ENCODE measurements at regions not wholly inside any gene's neighbourhood (a gene's known extent, or its start where the extent isn't known, plus 50 kb on each side); places are given as distances from the start of the nearest gene placed in this dataset.
"Not testable (repeated sequence)": the region's sequence is repeated elsewhere in the genome, so short reads cannot be mapped to it uniquely, and the experiment has no call there.

DNA sequence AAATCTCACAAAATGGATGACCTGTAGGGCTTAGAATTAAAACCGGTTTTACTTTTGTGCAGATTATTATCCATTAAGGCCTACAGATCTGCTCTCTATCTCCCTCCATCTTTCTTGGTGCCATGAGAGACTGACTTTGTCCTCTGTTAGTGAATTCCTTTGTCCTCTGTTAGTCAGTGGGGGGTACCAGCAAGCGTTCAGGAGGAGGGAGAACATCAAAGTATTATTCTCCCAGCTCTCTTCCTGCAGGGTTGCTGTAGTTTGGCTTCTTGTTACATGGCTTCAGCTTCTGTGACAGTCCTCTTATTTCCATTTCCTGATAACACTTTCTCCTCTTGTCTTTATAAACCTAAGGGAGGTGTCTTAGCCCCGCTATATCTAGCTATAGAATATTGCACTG is 850.5 kb upstream of the SEMA6A start:
- H3K27ac Mint-ChIP-seq: no peak overlapping the region
- ATAC-seq (replicated peaks): no peak

DNA sequence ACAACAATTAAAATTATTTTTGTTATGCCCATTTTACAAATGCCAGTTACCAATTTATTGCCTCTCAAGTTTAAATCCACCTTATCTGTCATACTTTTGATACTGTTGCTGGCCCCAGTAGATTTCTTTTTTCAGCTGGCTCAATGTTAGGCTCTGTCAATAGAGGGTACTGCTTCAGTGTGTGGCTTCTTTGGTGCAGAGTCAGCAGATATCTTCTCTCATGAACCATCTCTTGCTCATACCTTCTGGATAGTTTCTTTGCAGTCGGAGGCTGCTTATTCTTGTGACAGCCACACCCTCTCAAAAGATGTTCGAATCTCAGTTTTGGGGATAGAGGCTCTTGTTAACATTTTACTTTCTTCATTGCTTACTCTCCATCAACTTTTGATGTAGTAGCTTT is 849.9 kb upstream of the SEMA6A start:
- Mint-ChIP-seq H3K27ac (no peak overlapping the region), H3K4me1 (no peaks in the 10 kb centered on the region), H3K27me3 (no peaks in the 10 kb centered on the region), H3K4me3 (no peak overlapping the region), H3K9me3 (peaks cover 8% of the 10 kb centered on the region), H3K36me3 (ENCODE audit: low read depth) (no peaks in the 10 kb centered on the region)
- no peak for ATAC-seq (replicated peaks)

More for the DNA sequence above, 850.5 kb upstream of the SEMA6A start:
- H3K36me3 Mint-ChIP-seq (ENCODE audit: low read depth): no peaks in the 10 kb centered on the region
- no peaks in the 10 kb centered on the region for H3K27me3 Mint-ChIP-seq
- H3K4me3 Mint-ChIP-seq: no peak overlapping the region
- no peaks in the 10 kb centered on the region for H3K4me1 Mint-ChIP-seq
- peaks cover 8% of the 10 kb centered on the region for H3K9me3 Mint-ChIP-seq

DNA sequence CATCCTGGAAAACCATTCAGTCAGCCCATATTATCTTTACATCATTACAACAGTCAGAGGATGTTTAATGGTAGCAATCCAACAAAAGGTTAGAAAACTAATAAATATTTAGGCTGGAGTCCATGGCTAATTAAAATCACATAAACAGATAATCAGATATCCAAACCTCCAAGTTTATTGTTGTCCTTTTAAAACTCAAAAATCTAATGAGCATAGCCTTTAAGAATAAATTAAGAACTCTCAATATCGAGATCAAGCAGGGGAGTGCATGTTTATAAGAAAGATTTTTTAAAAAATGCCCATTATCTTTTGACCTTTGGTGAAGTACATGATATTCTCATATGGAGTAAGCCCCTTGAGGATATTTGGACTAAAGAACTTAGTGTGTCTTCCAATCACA is 842.9 kb upstream of the SEMA6A start:
- H3K4me3 Mint-ChIP-seq: no peak overlapping the region
- H3K4me1 Mint-ChIP-seq: no peaks in the 10 kb centered on the region
- no peaks in the 10 kb centered on the region for H3K27me3 Mint-ChIP-seq
- peaks cover 11% of the 10 kb centered on the region for H3K9me3 Mint-ChIP-seq
- H3K36me3 Mint-ChIP-seq (ENCODE audit: low read depth): no peaks in the 10 kb centered on the region
- no peak overlapping the region for H3K27ac Mint-ChIP-seq
- ATAC-seq (replicated peaks): no peak

DNA sequence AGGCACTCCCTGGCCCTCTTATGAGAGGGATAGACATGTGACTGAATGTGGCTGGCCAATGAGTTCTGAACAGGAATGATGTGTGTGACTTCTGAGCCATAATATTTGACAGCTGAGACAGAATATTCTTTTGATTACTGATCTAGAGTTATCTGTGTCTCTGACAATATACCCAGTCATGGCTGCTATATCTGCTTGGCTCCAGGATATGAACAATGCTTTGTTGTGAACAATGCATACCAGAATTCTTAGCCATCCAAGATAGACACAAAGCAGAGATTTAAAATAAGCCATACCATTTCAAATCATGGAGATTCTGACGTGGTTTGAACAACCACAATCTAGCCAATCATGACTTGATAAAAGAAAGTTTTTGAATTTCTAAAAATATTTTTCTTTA is 840.3 kb upstream of the SEMA6A start:
- ATAC-seq (replicated peaks): no peak
- no peak overlapping the region for H3K4me3 Mint-ChIP-seq
- H3K27ac Mint-ChIP-seq: no peak overlapping the region
- H3K27me3 Mint-ChIP-seq: no peaks in the 10 kb centered on the region
- no peaks in the 10 kb centered on the region for H3K36me3 Mint-ChIP-seq (ENCODE audit: low read depth)
- peaks cover 3% of the 10 kb centered on the region for H3K9me3 Mint-ChIP-seq
- H3K4me1 Mint-ChIP-seq: no peaks in the 10 kb centered on the region

DNA sequence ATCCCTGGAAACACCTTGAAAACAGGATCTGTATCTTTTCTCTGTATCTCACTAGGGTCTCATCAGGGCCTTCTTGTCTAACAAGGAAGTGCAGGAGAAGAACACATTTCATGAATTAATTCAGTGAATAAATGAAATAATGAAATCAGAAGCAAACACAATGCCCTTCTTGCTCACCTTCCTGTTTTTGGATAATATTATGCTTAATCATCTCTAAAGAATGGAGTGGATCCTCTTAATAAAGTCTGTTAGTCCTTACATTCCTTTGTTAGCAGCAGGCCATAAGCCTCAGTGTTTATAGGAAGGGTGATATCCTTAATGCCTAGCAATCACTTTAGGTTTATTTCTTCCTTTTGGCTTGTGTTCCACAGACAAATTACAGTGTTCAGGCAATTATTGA is 837.1 kb upstream of the SEMA6A start:
- no peaks in the 10 kb centered on the region for H3K9me3 Mint-ChIP-seq
- H3K4me1 Mint-ChIP-seq: no peaks in the 10 kb centered on the region
- no peak for ATAC-seq (replicated peaks)
- no peak overlapping the region for H3K4me3 Mint-ChIP-seq
- H3K27ac Mint-ChIP-seq: no peak overlapping the region
- no peaks in the 10 kb centered on the region for H3K27me3 Mint-ChIP-seq
- H3K36me3 Mint-ChIP-seq (ENCODE audit: low read depth): no peaks in the 10 kb centered on the region

DNA sequence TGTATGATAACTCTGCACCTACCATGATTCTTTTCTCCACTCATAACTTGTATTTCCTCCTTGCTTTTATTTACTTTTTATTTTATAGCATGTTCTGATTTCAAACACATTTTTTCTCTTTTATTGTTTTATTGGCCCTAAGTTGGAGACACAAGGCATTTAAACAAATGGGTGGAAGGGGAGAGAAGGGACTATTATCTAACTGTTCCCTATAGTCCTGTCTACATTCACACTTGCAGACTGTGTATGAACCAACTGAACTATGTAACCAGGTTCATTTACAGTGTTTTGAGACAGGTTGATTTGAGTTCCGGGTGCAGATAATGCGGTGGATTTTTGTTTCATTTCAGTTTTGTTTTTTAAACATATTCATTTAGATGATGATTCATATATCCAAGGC is 830.6 kb upstream of the SEMA6A start:
- Mint-ChIP-seq H3K27ac (no peak overlapping the region), H3K9me3 (peaks cover 7% of the 10 kb centered on the region), H3K4me3 (no peak overlapping the region), H3K36me3 (ENCODE audit: low read depth) (no peaks in the 10 kb centered on the region), H3K27me3 (no peaks in the 10 kb centered on the region), H3K4me1 (no peaks in the 10 kb centered on the region)
- ATAC-seq (replicated peaks): no peak

DNA sequence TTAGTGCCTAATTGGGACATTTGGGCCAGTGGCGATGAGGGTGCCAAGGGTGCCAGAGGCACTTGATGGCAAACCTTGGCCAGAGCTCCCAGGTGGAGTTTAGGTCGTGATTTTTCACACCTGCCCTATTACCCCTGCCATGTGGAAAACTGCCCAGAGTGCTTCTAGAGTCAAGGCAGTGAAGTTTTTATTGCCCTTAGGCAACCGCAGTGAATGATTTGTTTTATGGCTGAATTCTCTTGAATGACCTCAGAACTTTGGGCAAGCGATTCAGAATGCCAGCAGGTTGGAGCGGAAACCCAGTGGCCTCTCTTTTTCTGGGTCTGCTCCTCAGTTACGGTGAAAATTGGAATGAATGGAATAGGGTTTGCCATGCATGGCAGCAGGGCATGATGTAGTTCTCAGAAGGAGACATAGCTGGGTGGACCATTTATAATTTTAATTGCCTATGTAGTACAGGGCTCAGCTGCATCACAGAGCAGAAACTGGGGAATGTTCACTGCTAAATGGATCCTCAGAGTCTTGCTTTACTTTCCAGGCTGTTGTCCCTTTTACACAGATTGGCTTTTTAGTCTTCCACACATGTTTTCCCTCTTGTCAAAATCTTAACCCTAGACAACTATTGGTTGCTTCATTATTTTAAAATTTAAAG is 820.0 kb upstream of the SEMA6A start:
- no peak overlapping the region for H3K27ac Mint-ChIP-seq
- H3K27me3 Mint-ChIP-seq: no peaks in the 10 kb centered on the region
- no peak for ATAC-seq (replicated peaks)
- H3K4me3 Mint-ChIP-seq: no peak overlapping the region
- no peaks in the 10 kb centered on the region for H3K36me3 Mint-ChIP-seq (ENCODE audit: low read depth)
- peaks cover 9% of the 10 kb centered on the region for H3K9me3 Mint-ChIP-seq
- no peaks in the 10 kb centered on the region for H3K4me1 Mint-ChIP-seq

DNA sequence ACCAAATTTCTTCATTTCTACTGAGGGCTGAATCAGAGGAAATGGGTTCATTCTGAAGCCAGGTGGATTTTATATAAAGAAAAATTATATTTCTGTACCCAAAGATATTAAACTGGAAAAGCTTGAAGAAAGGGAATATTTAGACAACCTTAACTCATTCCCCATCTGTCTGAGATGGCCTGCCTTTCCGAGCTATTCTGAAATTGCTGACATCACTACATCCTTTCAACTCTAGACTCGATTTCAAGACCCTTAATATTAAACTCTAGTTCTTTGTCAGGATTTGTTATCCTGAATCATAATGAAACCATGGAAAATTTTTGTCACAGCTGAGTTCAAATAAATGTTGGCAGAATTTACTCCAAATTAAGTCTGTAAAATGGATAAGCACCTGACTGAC is 818.5 kb upstream of the SEMA6A start:
- Mint-ChIP-seq H3K4me1 (no peaks in the 10 kb centered on the region), H3K9me3 (peaks cover 9% of the 10 kb centered on the region), H3K36me3 (ENCODE audit: low read depth) (no peaks in the 10 kb centered on the region), H3K27ac (no peak overlapping the region), H3K4me3 (no peak overlapping the region), H3K27me3 (no peaks in the 10 kb centered on the region)
- no peak for ATAC-seq (replicated peaks)

DNA sequence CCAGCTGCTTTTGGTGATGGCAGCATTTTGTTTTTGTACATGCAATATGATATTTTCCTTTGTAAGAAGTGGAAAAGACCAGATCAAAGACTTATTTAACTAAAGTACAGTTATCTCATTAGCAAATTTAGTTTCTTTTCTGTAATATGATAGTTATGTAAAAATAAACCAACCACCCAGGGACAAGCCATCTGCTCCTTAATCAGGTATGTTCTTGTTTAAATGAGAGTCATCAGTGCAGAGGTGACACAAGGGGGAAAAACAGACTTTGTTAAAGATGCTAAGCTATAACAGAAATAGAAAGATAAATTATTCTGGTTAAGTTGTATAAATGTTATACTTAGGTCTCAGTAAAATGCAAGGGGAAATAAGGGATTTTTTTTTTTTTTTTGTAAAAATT is 805.7 kb upstream of the SEMA6A start:
- Mint-ChIP-seq H3K36me3 (ENCODE audit: low read depth) (no peaks in the 10 kb centered on the region), H3K27ac (no peak overlapping the region), H3K9me3 (peaks cover 4% of the 10 kb centered on the region), H3K4me1 (no peaks in the 10 kb centered on the region), H3K4me3 (no peak overlapping the region), H3K27me3 (no peaks in the 10 kb centered on the region)
- no peak for ATAC-seq (replicated peaks)

DNA sequence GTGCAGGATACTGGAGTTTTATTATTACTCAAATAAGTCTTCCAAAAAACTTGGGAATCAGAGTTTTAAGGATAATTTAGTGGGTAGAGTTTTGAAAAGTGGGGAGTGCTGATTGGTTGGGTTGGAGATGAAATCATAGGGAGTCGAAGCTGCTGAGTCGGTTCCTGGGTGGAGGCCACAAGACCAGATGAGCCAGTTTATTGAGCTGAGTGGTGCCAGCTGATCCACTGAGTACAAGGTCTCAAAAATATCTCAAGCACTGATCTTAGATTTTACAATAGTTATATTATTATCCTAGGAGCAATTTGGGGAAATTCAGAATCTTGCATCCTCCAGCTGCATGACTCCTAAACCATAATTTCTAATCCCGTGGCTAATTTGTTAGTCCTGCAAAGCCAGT is 804.9 kb upstream of the SEMA6A start:
- no peaks in the 10 kb centered on the region for H3K4me1 Mint-ChIP-seq
- no peaks in the 10 kb centered on the region for H3K27me3 Mint-ChIP-seq
- no peak overlapping the region for H3K27ac Mint-ChIP-seq
- ATAC-seq (replicated peaks): no peak
- H3K36me3 Mint-ChIP-seq (ENCODE audit: low read depth): no peaks in the 10 kb centered on the region
- no peak overlapping the region for H3K4me3 Mint-ChIP-seq
- H3K9me3 Mint-ChIP-seq: peaks cover 4% of the 10 kb centered on the region

DNA sequence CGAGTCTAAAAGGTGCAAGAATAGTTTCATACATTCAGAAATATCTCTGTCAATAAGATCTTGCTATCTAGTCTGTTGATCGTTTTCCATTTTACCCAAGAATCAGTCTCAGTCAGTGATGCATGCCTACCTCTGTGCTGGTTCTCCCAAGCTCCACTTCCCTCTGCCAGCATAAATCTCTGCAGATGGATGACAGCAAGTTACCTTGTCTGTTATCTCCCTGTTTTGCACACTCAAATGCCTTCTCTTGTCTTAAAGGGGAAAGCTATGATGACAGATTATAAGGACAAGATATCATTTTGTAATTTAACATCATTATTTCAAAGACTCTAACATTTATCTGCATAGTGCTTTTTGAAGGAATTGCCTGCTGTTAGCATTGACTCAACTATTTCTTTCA is 802.1 kb upstream of the SEMA6A start:
- Mint-ChIP-seq H3K27ac (no peak overlapping the region), H3K27me3 (no peaks in the 10 kb centered on the region), H3K9me3 (peaks cover 4% of the 10 kb centered on the region), H3K4me1 (no peaks in the 10 kb centered on the region), H3K4me3 (no peak overlapping the region), H3K36me3 (ENCODE audit: low read depth) (no peaks in the 10 kb centered on the region)
- no peak for ATAC-seq (replicated peaks)

DNA sequence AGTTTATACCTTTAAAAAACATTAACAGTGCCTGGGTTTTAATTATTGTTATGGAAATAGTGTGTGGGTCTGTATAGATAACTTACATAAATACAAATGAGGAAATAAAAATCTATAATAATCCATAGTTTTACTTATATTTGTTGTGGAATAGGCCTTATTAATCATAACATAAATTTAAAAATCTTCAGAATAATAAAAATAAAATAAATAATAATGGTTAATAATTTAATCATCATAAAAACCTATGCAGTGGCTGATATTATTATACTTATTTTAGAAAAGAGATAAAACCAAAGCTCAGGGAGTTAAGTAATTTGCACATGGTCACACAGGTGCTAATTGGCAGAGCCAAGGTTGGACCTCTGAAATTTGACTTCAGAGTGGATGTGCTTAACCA is 785.3 kb upstream of the SEMA6A start:
- H3K9me3 Mint-ChIP-seq: no peaks in the 10 kb centered on the region
- no peaks in the 10 kb centered on the region for H3K36me3 Mint-ChIP-seq (ENCODE audit: low read depth)
- no peaks in the 10 kb centered on the region for H3K27me3 Mint-ChIP-seq
- ATAC-seq (replicated peaks): no peak
- no peak overlapping the region for H3K27ac Mint-ChIP-seq
- no peaks in the 10 kb centered on the region for H3K4me1 Mint-ChIP-seq
- no peak overlapping the region for H3K4me3 Mint-ChIP-seq

DNA sequence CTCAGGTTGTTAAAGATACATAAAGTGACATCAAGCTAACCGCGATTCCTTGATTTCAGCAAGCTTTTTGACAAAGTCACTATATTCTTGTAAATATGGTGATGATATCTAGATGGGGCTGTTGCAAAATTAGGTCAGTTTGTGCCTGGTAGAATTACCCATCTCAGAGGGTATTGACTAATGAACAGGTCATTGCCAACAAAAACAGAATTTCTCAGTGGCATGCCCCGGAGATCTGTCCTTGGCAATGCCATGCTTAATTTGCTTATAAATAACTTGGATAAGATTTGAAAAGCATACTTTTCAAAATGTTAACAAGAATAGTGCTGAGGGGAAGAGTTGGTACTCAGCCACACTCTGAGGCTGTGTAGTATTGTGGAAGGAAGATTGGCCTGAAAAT is 783.3 kb upstream of the SEMA6A start:
- no peaks in the 10 kb centered on the region for H3K36me3 Mint-ChIP-seq (ENCODE audit: low read depth)
- H3K9me3 Mint-ChIP-seq: no peaks in the 10 kb centered on the region
- no peak overlapping the region for H3K4me3 Mint-ChIP-seq

DNA sequence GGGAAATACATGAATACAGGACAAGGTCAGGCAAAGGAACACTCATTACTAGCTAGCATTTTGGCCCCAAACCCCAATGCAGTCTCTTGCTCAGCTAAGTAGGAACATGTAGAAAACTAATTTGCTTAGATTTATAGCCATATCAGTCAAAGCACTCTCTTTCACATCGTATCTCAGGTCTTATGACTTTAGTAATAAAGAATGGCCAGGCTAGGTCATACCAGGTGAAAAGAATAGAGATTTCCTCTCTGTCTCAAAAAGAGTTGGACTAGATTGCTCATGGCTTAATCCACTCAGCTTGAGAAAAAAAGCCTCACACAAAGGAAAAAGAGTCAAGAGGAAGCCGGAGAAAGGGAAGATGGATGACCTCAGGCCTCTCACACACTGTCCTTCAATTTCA is 772.7 kb upstream of the SEMA6A start:
- H3K27ac Mint-ChIP-seq: no peak overlapping the region
- ATAC-seq (replicated peaks): no peak
- no peaks in the 10 kb centered on the region for H3K4me1 Mint-ChIP-seq
- no peaks in the 10 kb centered on the region for H3K36me3 Mint-ChIP-seq (ENCODE audit: low read depth)
- no peaks in the 10 kb centered on the region for H3K27me3 Mint-ChIP-seq
- H3K9me3 Mint-ChIP-seq: peaks cover 3% of the 10 kb centered on the region
- H3K4me3 Mint-ChIP-seq: no peak overlapping the region

More for the DNA sequence above, 783.3 kb upstream of the SEMA6A start:
- Mint-ChIP-seq H3K27me3 (no peaks in the 10 kb centered on the region), H3K4me1 (no peaks in the 10 kb centered on the region), H3K27ac (no peak overlapping the region)
- ATAC-seq (replicated peaks): no peak

DNA sequence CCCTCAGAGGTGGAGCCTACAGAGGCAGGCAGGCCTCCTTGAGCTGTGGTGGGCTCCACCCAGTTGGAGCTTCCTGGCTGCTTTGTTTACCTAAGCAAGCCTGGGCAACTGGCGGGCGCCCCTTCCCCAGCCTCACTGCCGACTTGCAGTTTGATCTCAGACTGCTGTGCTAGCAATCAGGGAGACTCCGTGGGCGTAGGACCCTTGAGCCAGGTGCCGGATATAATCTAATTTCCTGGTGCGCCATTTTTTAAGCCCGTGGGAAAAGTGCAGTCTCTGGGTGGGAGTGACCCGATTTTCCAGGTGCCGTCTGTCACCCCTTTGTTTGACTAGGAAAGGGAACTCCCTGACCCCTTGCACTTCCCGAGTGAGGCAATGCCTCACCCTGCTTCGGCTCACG is 769.1 kb upstream of the SEMA6A start:
- not testable (repeated sequence) for H3K27me3 Mint-ChIP-seq; H3K4me1 Mint-ChIP-seq; ATAC-seq (replicated peaks); H3K36me3 Mint-ChIP-seq (ENCODE audit: low read depth); H3K27ac Mint-ChIP-seq; H3K9me3 Mint-ChIP-seq; H3K4me3 Mint-ChIP-seq
